ENCODE measurements at regions not wholly inside any gene's neighbourhood (a gene's known extent, or its start where the extent isn't known, plus 50 kb on each side); places are given as distances from the start of the nearest gene placed in this dataset.
"Not testable (repeated sequence)": the region's sequence is repeated elsewhere in the genome, so short reads cannot be mapped to it uniquely, and the experiment has no call there.

DNA sequence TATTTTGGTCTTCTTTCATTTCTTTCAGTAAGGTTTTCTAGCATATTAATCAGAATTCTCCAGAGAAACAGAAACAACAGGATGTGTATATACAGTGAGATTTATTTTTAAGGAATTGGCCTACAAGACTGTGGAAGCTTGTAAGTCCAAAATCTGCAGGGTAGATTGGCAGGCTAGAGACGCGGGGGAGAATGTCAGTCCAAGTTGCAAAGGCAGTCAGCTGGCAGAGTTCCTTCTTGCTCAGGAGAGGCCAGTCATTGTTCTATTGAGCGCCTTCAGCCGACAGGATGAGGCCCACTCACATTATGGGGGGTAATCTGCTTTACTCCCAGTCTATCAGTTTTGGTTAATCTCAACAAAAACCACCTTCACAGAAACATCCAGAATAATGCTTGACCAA, 133.4 kb upstream of the UBE3A start:
- H4K20me1 ChIP-seq (ENCODE audit: insufficient read depth, low read length, poor library complexity, severe bottlenecking) = no peaks in the 10 kb centered on the region
- no peaks in the 10 kb centered on the region for H3K4me1 ChIP-seq (ENCODE audit: insufficient read depth, low read length, poor library complexity, severe bottlenecking)
- H3K36me3 ChIP-seq (ENCODE audit: insufficient read depth, low read length) = no peaks in the 10 kb centered on the region
- no peak overlapping the region for H2AFZ ChIP-seq (ENCODE audit: low read length)
- TF ChIP-seq CTCF (conservative IDR thresholded peaks at IDR 0.05; ENCODE audit: low read length) = no peak
- no peak for TF ChIP-seq EZH2phosphoT487 (IDR thresholded peaks at IDR 0.05; ENCODE audit: borderline replicate concordance)
- H3F3A ChIP-seq (ENCODE audit: low read depth) = no peaks in the 10 kb centered on the region
- no peaks in the 10 kb centered on the region for H3K79me2 ChIP-seq (ENCODE audit: insufficient read depth, low read length)
- no peaks in the 10 kb centered on the region for H3K27me3 ChIP-seq (ENCODE audit: insufficient read depth, low read length, poor library complexity, severe bottlenecking)
- no peak overlapping the region for H3K4me3 ChIP-seq (ENCODE audit: low read length, poor library complexity, severe bottlenecking)
- H3K9ac ChIP-seq (ENCODE audit: low read depth, low read length, poor library complexity, severe bottlenecking) = no peak overlapping the region
- H3K4me2 ChIP-seq (ENCODE audit: low read depth, low read length, poor library complexity, severe bottlenecking) = no peak overlapping the region
- peaks cover 4% of the 10 kb centered on the region; the same call in 1 of the 2 replicates for H3K9me3 ChIP-seq (ENCODE audit: insufficient read depth, low read depth, low read length)
- H3K9me2 ChIP-seq (replicated peaks; ENCODE audit: low read depth, low read length) = no peaks in the 10 kb centered on the region

DNA sequence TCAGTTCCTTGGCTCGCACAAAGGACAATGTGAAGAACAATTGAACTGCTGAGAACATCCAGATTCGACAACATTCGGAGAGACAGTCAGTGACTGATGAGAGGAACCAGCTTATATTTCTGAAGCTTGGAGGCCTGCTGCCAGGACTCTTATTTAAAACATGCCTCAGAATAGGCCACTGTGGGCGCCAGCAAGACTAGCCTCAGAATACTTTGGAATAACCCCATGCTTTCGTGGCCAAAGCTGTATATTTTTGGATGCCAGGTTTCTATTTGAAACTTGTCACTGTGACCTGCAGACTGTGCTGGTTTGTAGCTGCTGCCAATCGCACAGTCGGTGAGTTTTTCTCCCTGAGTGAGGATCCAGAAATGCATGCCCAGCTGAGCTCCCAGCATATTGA, 129.9 kb upstream of the UBE3A start:
- no peaks in the 10 kb centered on the region for H3K36me3 ChIP-seq (ENCODE audit: insufficient read depth, low read length)
- no peak overlapping the region for H3K9ac ChIP-seq (ENCODE audit: low read depth, low read length, poor library complexity, severe bottlenecking)

DNA sequence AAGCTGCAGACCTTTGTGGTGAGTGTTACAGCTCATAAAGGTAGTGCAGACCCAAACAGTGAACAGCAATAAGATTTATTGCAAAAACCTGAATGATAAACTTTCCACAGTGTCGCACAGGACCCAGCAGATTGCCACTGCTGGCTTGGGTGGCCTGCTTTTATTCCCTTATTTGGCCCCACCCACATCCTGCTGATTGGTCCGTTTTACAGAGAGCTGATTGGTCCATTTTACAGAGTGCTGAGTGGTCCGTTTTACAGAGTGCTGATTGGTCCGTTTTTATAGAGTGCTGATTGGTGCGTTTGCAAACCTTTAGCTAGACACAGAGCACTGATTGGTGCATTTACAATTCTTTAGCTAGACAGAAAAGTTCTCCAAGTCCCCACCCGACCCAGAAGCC, 127.7 kb upstream of the UBE3A start:
- not testable (repeated sequence) for H3K4me1 ChIP-seq (ENCODE audit: insufficient read depth, low read length, poor library complexity, severe bottlenecking); H3K9me2 ChIP-seq (replicated peaks; ENCODE audit: low read depth, low read length); H4K20me1 ChIP-seq (ENCODE audit: insufficient read depth, low read length, poor library complexity, severe bottlenecking); H3K79me2 ChIP-seq (ENCODE audit: insufficient read depth, low read length); H3K27me3 ChIP-seq (ENCODE audit: insufficient read depth, low read length, poor library complexity, severe bottlenecking); H2AFZ ChIP-seq (ENCODE audit: low read length); H3F3A ChIP-seq (ENCODE audit: low read depth); H3K4me2 ChIP-seq (ENCODE audit: low read depth, low read length, poor library complexity, severe bottlenecking); H3K4me3 ChIP-seq (ENCODE audit: low read length, poor library complexity, severe bottlenecking); H3K9me3 ChIP-seq (ENCODE audit: insufficient read depth, low read depth, low read length); H3K36me3 ChIP-seq (ENCODE audit: insufficient read depth, low read length); H3K9ac ChIP-seq (ENCODE audit: low read depth, low read length, poor library complexity, severe bottlenecking)

More for the DNA sequence above, 129.9 kb upstream of the UBE3A start:
- Histone ChIP-seq H3K9me2 (replicated peaks; ENCODE audit: low read depth, low read length) (no peaks in the 10 kb centered on the region), H3K4me1 (ENCODE audit: insufficient read depth, low read length, poor library complexity, severe bottlenecking) (no peaks in the 10 kb centered on the region), H3K4me2 (ENCODE audit: low read depth, low read length, poor library complexity, severe bottlenecking) (no peak overlapping the region), H2AFZ (ENCODE audit: low read length) (no peak overlapping the region), H3K4me3 (ENCODE audit: low read length, poor library complexity, severe bottlenecking) (no peak overlapping the region), H3K79me2 (ENCODE audit: insufficient read depth, low read length) (no peaks in the 10 kb centered on the region), H3F3A (ENCODE audit: low read depth) (no peaks in the 10 kb centered on the region), H3K9me3 (ENCODE audit: insufficient read depth, low read depth, low read length) (peaks cover 10% of the 10 kb centered on the region; the same call in 1 of the 2 replicates), H4K20me1 (ENCODE audit: insufficient read depth, low read length, poor library complexity, severe bottlenecking) (no peaks in the 10 kb centered on the region), H3K27me3 (ENCODE audit: insufficient read depth, low read length, poor library complexity, severe bottlenecking) (no peaks in the 10 kb centered on the region)
- TF ChIP-seq EZH2phosphoT487 (IDR thresholded peaks at IDR 0.05; ENCODE audit: borderline replicate concordance) (no peak), CTCF (conservative IDR thresholded peaks at IDR 0.05; ENCODE audit: low read length) (no peak)

DNA sequence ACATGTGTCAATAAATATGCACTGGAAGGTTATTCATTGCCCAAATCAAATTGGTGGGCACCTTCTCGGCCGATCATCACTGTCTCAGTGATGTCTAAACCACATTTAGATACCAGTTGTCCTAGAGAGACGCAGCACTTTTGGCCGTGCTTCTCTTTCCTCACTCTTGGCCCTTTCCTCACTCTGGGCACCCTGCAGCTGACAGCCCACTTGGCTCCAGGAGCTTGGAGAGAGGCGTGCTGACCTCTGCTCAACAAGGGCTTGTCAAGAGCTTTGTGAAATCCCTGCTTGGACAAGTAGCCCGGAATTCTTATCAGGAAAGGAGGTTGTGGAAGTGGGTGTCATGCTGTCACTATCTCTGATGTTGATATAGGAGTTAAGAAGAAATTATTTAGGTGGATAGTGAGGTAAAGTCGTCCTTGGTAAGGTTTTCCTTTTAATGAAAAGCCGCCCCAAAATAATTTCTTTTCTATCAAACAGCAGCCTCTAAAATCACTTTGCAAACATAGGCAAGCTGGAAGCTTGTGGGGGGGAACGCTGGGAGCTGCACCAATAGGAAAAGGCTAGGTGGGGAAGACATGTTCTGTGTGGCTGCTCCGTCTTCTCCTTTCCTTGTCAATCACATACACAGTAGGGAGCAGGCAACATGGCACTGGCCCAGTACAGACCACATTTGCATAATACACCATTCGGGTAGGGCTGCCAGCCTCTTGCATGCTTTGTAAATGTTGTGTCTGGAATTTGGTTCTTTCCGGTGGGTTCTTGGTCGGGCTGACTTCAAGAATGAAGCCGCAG, 126.8 kb upstream of the UBE3A start:
- H3K9me2 ChIP-seq (replicated peaks; ENCODE audit: low read depth, low read length) = no peaks in the 10 kb centered on the region
- peaks cover 10% of the 10 kb centered on the region; the same call in 1 of the 2 replicates for H3K9me3 ChIP-seq (ENCODE audit: insufficient read depth, low read depth, low read length)
- no peak overlapping the region for H2AFZ ChIP-seq (ENCODE audit: low read length)
- no peaks in the 10 kb centered on the region for H3F3A ChIP-seq (ENCODE audit: low read depth)
- TF ChIP-seq EZH2phosphoT487 (IDR thresholded peaks at IDR 0.05; ENCODE audit: borderline replicate concordance) (no peak), CTCF (conservative IDR thresholded peaks at IDR 0.05; ENCODE audit: low read length) (no peak)
- H3K79me2 ChIP-seq (ENCODE audit: insufficient read depth, low read length) = no peaks in the 10 kb centered on the region
- H3K4me1 ChIP-seq (ENCODE audit: insufficient read depth, low read length, poor library complexity, severe bottlenecking) = no peaks in the 10 kb centered on the region
- no peaks in the 10 kb centered on the region for H3K36me3 ChIP-seq (ENCODE audit: insufficient read depth, low read length)
- no peaks in the 10 kb centered on the region for H4K20me1 ChIP-seq (ENCODE audit: insufficient read depth, low read length, poor library complexity, severe bottlenecking)
- H3K9ac ChIP-seq (ENCODE audit: low read depth, low read length, poor library complexity, severe bottlenecking) = no peak overlapping the region
- no peak overlapping the region for H3K4me2 ChIP-seq (ENCODE audit: low read depth, low read length, poor library complexity, severe bottlenecking)
- H3K27me3 ChIP-seq (ENCODE audit: insufficient read depth, low read length, poor library complexity, severe bottlenecking) = no peaks in the 10 kb centered on the region
- H3K4me3 ChIP-seq (ENCODE audit: low read length, poor library complexity, severe bottlenecking) = no peak overlapping the region

Measured in Loucy (cell line).